ENCODE measurements at regions not wholly inside any gene's neighbourhood (a gene's known extent, or its start where the extent isn't known, plus 50 kb on each side); places are given as distances from the start of the nearest gene placed in this dataset.

GRCh38 chr10:120011359-120012130 is 119.0 kb downstream of the SEC23IP start:
- TF ChIP-seq EZH2phosphoT487 (IDR thresholded peaks at IDR 0.05; ENCODE audit: borderline replicate concordance, low read depth, low read length) (no peak), CTCF (conservative IDR thresholded peaks at IDR 0.05; ENCODE audit: low read length) (no peak)
- CTCF ChIA-PET (ENCODE audit: unreplicated experiment) = no interaction called here
- Histone ChIP-seq H3K27ac (ENCODE audit: low read depth, low read length, poor library complexity, severe bottlenecking) (no peak overlapping the region), H3K79me2 (ENCODE audit: insufficient read depth, low read depth, low read length) (no peaks in the 10 kb centered on the region), H3K36me3 (ENCODE audit: insufficient read depth, low read length) (no peaks in the 10 kb centered on the region), H3K9me3 (ENCODE audit: low read length) (no peaks in the 10 kb centered on the region), H2AFZ (ENCODE audit: low read length) (no peak overlapping the region), H3K9me2 (ENCODE audit: insufficient read depth, low read length) (no peaks in the 10 kb centered on the region), H3K4me3 (ENCODE audit: low read depth, low read length, poor library complexity, severe bottlenecking) (no peak overlapping the region), H3K4me1 (ENCODE audit: insufficient read depth, low read length, poor library complexity, severe bottlenecking) (no peaks in the 10 kb centered on the region), H3K4me2 (ENCODE audit: low read length) (no peak overlapping the region), H4K20me1 (ENCODE audit: insufficient read depth, low read length) (no peaks in the 10 kb centered on the region)
- POLR2A ChIA-PET = no interaction called here
- intact Hi-C loops (cut with micrococcal nuclease; ENCODE audit: unreplicated experiment) = no loop called here
- BruUV-seq (replicated peaks) = no TSS peak
- DNase-seq (ENCODE audit: low spot score) = no peak

GRCh38 chr10:120012131-120012400 is 119.5 kb downstream of the SEC23IP start:
- Histone ChIP-seq H3K36me3 (ENCODE audit: insufficient read depth, low read length) (no peaks in the 10 kb centered on the region), H3K9me3 (ENCODE audit: low read length) (no peaks in the 10 kb centered on the region), H3K4me3 (ENCODE audit: low read depth, low read length, poor library complexity, severe bottlenecking) (no peak overlapping the region), H3K4me2 (ENCODE audit: low read length) (no peak overlapping the region), H3K9me2 (ENCODE audit: insufficient read depth, low read length) (no peaks in the 10 kb centered on the region), H2AFZ (ENCODE audit: low read length) (no peak overlapping the region), H3K79me2 (ENCODE audit: insufficient read depth, low read depth, low read length) (no peaks in the 10 kb centered on the region), H4K20me1 (ENCODE audit: insufficient read depth, low read length) (no peaks in the 10 kb centered on the region), H3K27ac (ENCODE audit: low read depth, low read length, poor library complexity, severe bottlenecking) (no peak overlapping the region), H3K4me1 (ENCODE audit: insufficient read depth, low read length, poor library complexity, severe bottlenecking) (no peaks in the 10 kb centered on the region)
- no peak for TF ChIP-seq EZH2phosphoT487 (IDR thresholded peaks at IDR 0.05; ENCODE audit: borderline replicate concordance, low read depth, low read length)
- no peak for TF ChIP-seq CTCF (conservative IDR thresholded peaks at IDR 0.05; ENCODE audit: low read length)
- BruUV-seq (replicated peaks) = no TSS peak
- intact Hi-C loops (cut with micrococcal nuclease; ENCODE audit: unreplicated experiment) = no loop called here
- no peak for DNase-seq (ENCODE audit: low spot score)
- ChIA-PET POLR2A (no interaction called here), CTCF (ENCODE audit: unreplicated experiment) (no interaction called here)

GRCh38 chr10:120012566-120012965 is 120.0 kb downstream of the SEC23IP start:
- Histone ChIP-seq H3K9me3 (ENCODE audit: low read length) (no peaks in the 10 kb centered on the region), H3K4me3 (ENCODE audit: low read depth, low read length, poor library complexity, severe bottlenecking) (no peak overlapping the region), H3K27ac (ENCODE audit: low read depth, low read length, poor library complexity, severe bottlenecking) (no peak overlapping the region), H3K79me2 (ENCODE audit: insufficient read depth, low read depth, low read length) (no peaks in the 10 kb centered on the region), H2AFZ (ENCODE audit: low read length) (no peak overlapping the region), H4K20me1 (ENCODE audit: insufficient read depth, low read length) (no peaks in the 10 kb centered on the region), H3K36me3 (ENCODE audit: insufficient read depth, low read length) (no peaks in the 10 kb centered on the region), H3K9me2 (ENCODE audit: insufficient read depth, low read length) (no peaks in the 10 kb centered on the region), H3K4me2 (ENCODE audit: low read length) (no peak overlapping the region), H3K4me1 (ENCODE audit: insufficient read depth, low read length, poor library complexity, severe bottlenecking) (no peaks in the 10 kb centered on the region)
- ChIA-PET CTCF (ENCODE audit: unreplicated experiment) (no interaction called here), POLR2A (no interaction called here)
- no peak for TF ChIP-seq EZH2phosphoT487 (IDR thresholded peaks at IDR 0.05; ENCODE audit: borderline replicate concordance, low read depth, low read length)
- TF ChIP-seq CTCF (conservative IDR thresholded peaks at IDR 0.05; ENCODE audit: low read length) = no peak
- intact Hi-C loops (cut with micrococcal nuclease; ENCODE audit: unreplicated experiment) = no loop called here
- no peak for DNase-seq (ENCODE audit: low spot score)
- no TSS peak for BruUV-seq (replicated peaks)
